Gastroesophageal sphincter (tissue), 4 donors: ENCODE measurements at regions not wholly inside any gene's neighbourhood (a gene's known extent, or its start where the extent isn't known, plus 50 kb on each side); places are given as distances from the start of the nearest gene placed in this dataset.

Experiments
- ATAC-seq: fragments of 150-250 bp; one replicate; pipeline ENCODE4 v1.9.1; 2016; ENCODE audit warnings: mild to moderate bottlenecking, moderate library complexity
- H3K27ac ChIP-seq, 4 donors: fragments of 200-600 bp; sonication (generic) in 3 of 4; 1 replicate in 3 of 4; 2 replicates in 1 of 4; pipeline ENCODE4 v1.5.1; 2016 to 2019
- H3K27me3 ChIP-seq: fragments of 200-600 bp; sonication (generic); one replicate; pipeline ENCODE4 v1.5.1; 2019
- H3K36me3 ChIP-seq, 2 donors: fragments of 200-600 bp; sonication (generic); one replicate each; pipeline ENCODE4 v1.5.1; 2019; ENCODE audit warnings: control low read depth in 1 of 2
- H3K4me1 ChIP-seq, 3 donors: fragments of 200-600 bp; sonication (generic); 1 replicate in 2 of 3; 2 replicates in 1 of 3; pipeline ENCODE4 v1.5.1; 2016 to 2019; ENCODE audit warnings: control low read depth in 2 of 3
- H3K4me3 ChIP-seq, 2 donors: fragments of 200-600 bp; sonication (generic); one replicate each; pipeline ENCODE4 v1.5.1; 2019; ENCODE audit warnings: mild to moderate bottlenecking in 1 of 2, moderate library complexity in 1 of 2
- H3K9me3 ChIP-seq, 3 donors: fragments of 200-600 bp; sonication (generic); one replicate each; pipeline ENCODE4 v1.5.1; 2017 to 2019; ENCODE audit warnings: control low read depth in 2 of 3
- CTCF ChIP-seq, 4 experiments: fragments of 200-600 bp in 2 of 4; fragments of 450-650 bp in 2 of 4; sonication (generic) in 1 of 4; IDR thresholded peaks; one replicate each; pipeline ENCODE4 v1.5.1; 2017 to 2019; ENCODE audit warnings: antibody characterized with exemption in 4 of 4, mild to moderate bottlenecking in 2 of 4, moderate library complexity in 2 of 4
- EP300 ChIP-seq: sonication (generic); formaldehyde crosslinking; IDR thresholded peaks from one replicate; pipeline ENCODE4 v1.6.1; 2017; ENCODE audit warnings: antibody characterized with exemption, mild to moderate bottlenecking
- POLR2A ChIP-seq, 2 donors: fragments of 450-650 bp; IDR thresholded peaks; one replicate each; pipeline ENCODE4 v1.6.1; 2017; ENCODE audit warnings: antibody characterized with exemption in 2 of 2, mild to moderate bottlenecking in 2 of 2, moderate library complexity in 1 of 2
- POLR2AphosphoS5 ChIP-seq: sonication (generic); formaldehyde crosslinking; IDR thresholded peaks from one replicate; pipeline ENCODE4 v1.6.1; 2017; ENCODE audit warnings: antibody characterized with exemption
- WGBS, 2 donors: methylation state at CpG; one replicate each; pipeline ENCODE4 v1.1.5; 2018; ENCODE audit warnings: low coverage in 1 of 2; 5-methylcytosine and 5-hydroxymethylcytosine counted together

- no peaks in the 10 kb centered on the region for H3K27me3 ChIP-seq
- TF ChIP-seq POLR2A (IDR thresholded peaks at IDR 0.05) (no peak), EP300 (no peak), POLR2AphosphoS5 (no peak), CTCF (IDR thresholded peaks at IDR 0.05) (no peak)
- no peaks in the 10 kb centered on the region for H3K9me3 ChIP-seq
- 91 to 92% methylated on average over 2 of the region's 2 CpGs for WGBS, 2 donors
- no peak for ATAC-seq
- H3K4me3 ChIP-seq: no peak overlapping the region
- no peak overlapping the region for H3K27ac ChIP-seq
- no peaks in the 10 kb centered on the region for H3K4me1 ChIP-seq
- no peaks in the 10 kb centered on the region for H3K36me3 ChIP-seq
These were observed 158.6 kb upstream of the STK17B start for GRCh38 chr2:196329959-196330358.

GRCh38 chr2:196330645-196331044 is 159.3 kb upstream of the STK17B start:
- Histone ChIP-seq H3K27me3 (no peaks in the 10 kb centered on the region), H3K36me3 (no peaks in the 10 kb centered on the region), H3K4me1 (no peaks in the 10 kb centered on the region), H3K9me3 (no peaks in the 10 kb centered on the region), H3K27ac (no peak overlapping the region), H3K4me3 (no peak overlapping the region)
- no peak for ATAC-seq
- 89 to 90% methylated on average over 4 of the region's 4 CpGs for WGBS, 2 donors
- TF ChIP-seq CTCF (IDR thresholded peaks at IDR 0.05) (no peak), EP300 (no peak)

- no peaks in the 10 kb centered on the region for H3K36me3 ChIP-seq
- TF ChIP-seq CTCF (IDR thresholded peaks at IDR 0.05): no peak
- TF ChIP-seq EP300: no peak
- no peak for TF ChIP-seq POLR2A (IDR thresholded peaks at IDR 0.05)
- TF ChIP-seq POLR2AphosphoS5: no peak
- no peaks in the 10 kb centered on the region for H3K27me3 ChIP-seq
- 60% methylated on average over 4 of the region's 5 CpGs; no CpG with 5 or more reads in 1 of the 2 donors for WGBS, 2 donors
- H3K4me1 ChIP-seq: no peaks in the 10 kb centered on the region
- ATAC-seq: peak; percentile 43
- H3K9me3 ChIP-seq: no peaks in the 10 kb centered on the region
- no peak overlapping the region for H3K27ac ChIP-seq
- H3K4me3 ChIP-seq: no peak overlapping the region
These were observed 159.8 kb upstream of the STK17B start for GRCh38 chr2:196331143-196331542.

DNA sequence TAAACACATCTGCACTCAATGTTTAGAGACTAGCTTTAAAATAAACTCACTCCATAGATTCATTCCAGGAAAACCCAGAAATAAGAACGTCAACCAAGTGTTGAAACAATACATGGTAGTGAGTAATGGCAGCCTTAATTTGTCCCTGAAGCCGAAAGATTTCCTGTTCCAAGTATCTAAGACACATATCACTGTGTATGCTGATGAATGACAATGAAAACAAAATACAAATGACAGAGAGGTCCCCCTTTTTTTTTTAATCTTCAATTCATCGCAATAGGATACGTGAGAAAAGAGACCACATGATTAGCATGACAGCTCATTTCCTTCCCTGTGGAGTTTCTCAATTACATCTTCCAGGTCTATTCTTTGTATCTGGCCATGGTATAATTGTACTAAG is 160.5 kb upstream of the STK17B start:
- no peak overlapping the region for H3K27ac ChIP-seq
- ATAC-seq: no peak

DNA sequence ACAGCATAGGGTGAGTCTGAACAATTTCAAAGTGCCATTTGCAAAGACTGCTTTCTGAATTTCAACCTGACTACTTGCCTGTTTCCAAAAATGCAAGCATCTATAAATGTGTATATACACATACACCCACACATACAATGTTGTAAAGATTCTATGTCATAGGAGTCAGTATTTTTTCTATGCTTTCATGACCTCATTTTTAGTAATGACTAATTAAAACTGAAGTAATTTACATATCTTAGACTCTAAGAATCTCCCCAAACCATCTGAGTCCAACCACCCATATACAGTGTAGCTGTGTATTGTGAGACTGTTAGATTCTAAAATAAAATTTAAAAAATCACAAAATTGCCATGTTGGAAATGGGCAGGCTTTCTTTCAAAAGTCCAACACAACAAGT is 162.0 kb upstream of the STK17B start:
- Histone ChIP-seq H3K27ac (no peak overlapping the region), H3K4me3 (no peak overlapping the region), H3K36me3 (no peaks in the 10 kb centered on the region), H3K27me3 (no peaks in the 10 kb centered on the region), H3K4me1 (peaks cover 0 to 8% (median 0%) of the 10 kb centered on the region in 3 donors), H3K9me3 (no peaks in the 10 kb centered on the region)
- TF ChIP-seq EP300: no peak
- TF ChIP-seq CTCF (IDR thresholded peaks at IDR 0.05): no peak
- TF ChIP-seq POLR2A (IDR thresholded peaks at IDR 0.05): no peak
- TF ChIP-seq POLR2AphosphoS5: no peak
- ATAC-seq: no peak

More for the DNA sequence above, 160.5 kb upstream of the STK17B start:
- Histone ChIP-seq H3K9me3 (no peaks in the 10 kb centered on the region), H3K36me3 (no peaks in the 10 kb centered on the region), H3K4me3 (no peak overlapping the region), H3K4me1 (no peaks in the 10 kb centered on the region), H3K27me3 (no peaks in the 10 kb centered on the region)
- TF ChIP-seq POLR2A (IDR thresholded peaks at IDR 0.05) (no peak), CTCF (IDR thresholded peaks at IDR 0.05) (no peak), EP300 (no peak), POLR2AphosphoS5 (no peak)
- 30 to 33% methylated on average over 4 of the region's 4 CpGs for WGBS, 2 donors
